ENCODE measurements at regions not wholly inside any gene's neighbourhood (a gene's known extent, or its start where the extent isn't known, plus 50 kb on each side); places are given as distances from the start of the nearest gene placed in this dataset.

GRCh38 chr4:96955691-96956090, 1115.8 kb downstream of the PDHA2 start:
- TF ChIP-seq CTCF (IDR thresholded peaks at IDR 0.05) (no peak), POLR2A (IDR thresholded peaks at IDR 0.05) (no peak)

Data from body of pancreas (tissue), 4 donors.